SK-N-SH treated with all-trans-retinoic acid at 6 μM for 48 hours (cell line): ENCODE measurements at regions not wholly inside any gene's neighbourhood (a gene's known extent, or its start where the extent isn't known, plus 50 kb on each side); places are given as distances from the start of the nearest gene placed in this dataset.

Experiments
- ARNTL ChIP-seq: fragments of 450-650 bp; formaldehyde crosslinking; IDR thresholded peaks from 2 replicates; pipeline ENCODE4 v1.5.0; 2020; ENCODE audit warnings: low read depth, mild to moderate bottlenecking, moderate library complexity, borderline replicate concordance
- ESRRG ChIP-seq: fragments of 250-450 bp; sonication (Bioruptor Pico); IDR thresholded peaks from 2 replicates; pipeline ENCODE4 v1.6.1; 2021; ENCODE audit warnings: mild to moderate bottlenecking
- OSR1 ChIP-seq: fragments of 250-450 bp; sonication (Bioruptor Pico); IDR thresholded peaks from 2 replicates; pipeline ENCODE4 v1.8.0; 2022; ENCODE audit warnings: moderate library complexity, mild to moderate bottlenecking, inconsistent platforms
- PATZ1 ChIP-seq: fragments of 250-450 bp; sonication (Bioruptor Pico); IDR thresholded peaks from 2 replicates; pipeline ENCODE4 v1.8.0; 2020; ENCODE audit warnings: mild to moderate bottlenecking, moderate library complexity, borderline replicate concordance
- PPARA ChIP-seq: fragments of 250-450 bp; sonication (Bioruptor Pico); IDR thresholded peaks from 2 replicates; pipeline ENCODE4 v1.5.0; 2020; ENCODE audit warnings: mild to moderate bottlenecking, borderline replicate concordance
- SNAI2 ChIP-seq: fragments of 250-450 bp; sonication (Bioruptor Pico); IDR thresholded peaks from 2 replicates; pipeline ENCODE4 v1.5.0; 2020; ENCODE audit warnings: mild to moderate bottlenecking, moderate library complexity
- TCF4 ChIP-seq: fragments of 250-450 bp; sonication (Bioruptor Pico); IDR thresholded peaks from 2 replicates; pipeline ENCODE4 v1.8.0; 2021; ENCODE audit warnings: mild to moderate bottlenecking, moderate library complexity, borderline replicate concordance
- ZC3H10 ChIP-seq: fragments of 250-450 bp; sonication (Bioruptor Pico); IDR thresholded peaks from 2 replicates; pipeline ENCODE4 v1.5.1; 2021; ENCODE audit warnings: mild to moderate bottlenecking, moderate library complexity
- TF ChIP-seq, protein P1 (sequence below): fragments of 250-450 bp; sonication (Bioruptor Pico); IDR thresholded peaks from 2 replicates; pipeline ENCODE4 v1.5.1; 2021; ENCODE audit warnings: mild to moderate bottlenecking, moderate library complexity
- TF ChIP-seq, protein P2 (sequence below): fragments of 250-450 bp; sonication (Bioruptor Pico); IDR thresholded peaks from 2 replicates; pipeline ENCODE4 v1.5.0; 2020; ENCODE audit warnings: mild to moderate bottlenecking, moderate library complexity
- TF ChIP-seq, protein P3 (sequence below): fragments of 250-450 bp; sonication (Bioruptor Pico); IDR thresholded peaks from 2 replicates; pipeline ENCODE4 v1.8.0; 2021; ENCODE audit warnings: low read depth, mild to moderate bottlenecking, moderate library complexity, borderline replicate concordance

DNA sequence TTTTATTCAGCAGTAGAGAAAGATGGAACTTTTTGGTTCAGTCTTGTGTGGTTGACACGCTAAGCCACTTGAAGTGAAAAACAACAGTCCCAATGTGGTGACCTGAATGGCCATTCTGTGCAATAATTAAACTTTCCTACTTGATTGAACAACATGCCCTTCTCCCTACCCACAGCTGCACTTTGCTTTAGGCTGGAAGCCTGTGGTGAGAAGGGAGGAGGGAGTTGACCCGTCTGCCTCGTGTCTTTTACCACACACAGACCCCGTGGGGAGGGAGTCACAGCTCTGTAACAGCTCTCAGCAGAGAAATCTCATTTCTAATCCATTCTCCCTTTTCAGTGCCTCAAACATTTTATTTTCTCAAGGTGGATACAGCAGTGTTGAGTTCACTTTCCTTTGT lies 138.2 kb upstream of the PKDCC start:
- TF ChIP-seq PATZ1 (CRISPR knock-in tag), result no peak
- TF ChIP-seq SNAI2 (CRISPR knock-in tag), result no peak
- TF ChIP-seq ESRRG (CRISPR knock-in tag), result no peak
- TF ChIP-seq TCF4 (CRISPR knock-in tag), result no peak
- TF ChIP-seq PPARA (CRISPR knock-in tag), result no peak
- TF ChIP-seq, protein P1, sequence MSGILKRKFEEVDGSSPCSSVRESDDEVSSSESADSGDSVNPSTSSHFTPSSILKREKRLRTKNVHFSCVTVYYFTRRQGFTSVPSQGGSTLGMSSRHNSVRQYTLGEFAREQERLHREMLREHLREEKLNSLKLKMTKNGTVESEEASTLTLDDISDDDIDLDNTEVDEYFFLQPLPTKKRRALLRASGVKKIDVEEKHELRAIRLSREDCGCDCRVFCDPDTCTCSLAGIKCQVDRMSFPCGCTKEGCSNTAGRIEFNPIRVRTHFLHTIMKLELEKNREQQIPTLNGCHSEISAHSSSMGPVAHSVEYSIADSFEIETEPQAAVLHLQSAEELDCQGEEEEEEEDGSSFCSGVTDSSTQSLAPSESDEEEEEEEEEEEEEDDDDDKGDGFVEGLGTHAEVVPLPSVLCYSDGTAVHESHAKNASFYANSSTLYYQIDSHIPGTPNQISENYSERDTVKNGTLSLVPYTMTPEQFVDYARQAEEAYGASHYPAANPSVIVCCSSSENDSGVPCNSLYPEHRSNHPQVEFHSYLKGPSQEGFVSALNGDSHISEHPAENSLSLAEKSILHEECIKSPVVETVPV (CRISPR knock-in tag), result no peak
- TF ChIP-seq OSR1 (CRISPR knock-in tag), result no peak
- TF ChIP-seq, protein P2, sequence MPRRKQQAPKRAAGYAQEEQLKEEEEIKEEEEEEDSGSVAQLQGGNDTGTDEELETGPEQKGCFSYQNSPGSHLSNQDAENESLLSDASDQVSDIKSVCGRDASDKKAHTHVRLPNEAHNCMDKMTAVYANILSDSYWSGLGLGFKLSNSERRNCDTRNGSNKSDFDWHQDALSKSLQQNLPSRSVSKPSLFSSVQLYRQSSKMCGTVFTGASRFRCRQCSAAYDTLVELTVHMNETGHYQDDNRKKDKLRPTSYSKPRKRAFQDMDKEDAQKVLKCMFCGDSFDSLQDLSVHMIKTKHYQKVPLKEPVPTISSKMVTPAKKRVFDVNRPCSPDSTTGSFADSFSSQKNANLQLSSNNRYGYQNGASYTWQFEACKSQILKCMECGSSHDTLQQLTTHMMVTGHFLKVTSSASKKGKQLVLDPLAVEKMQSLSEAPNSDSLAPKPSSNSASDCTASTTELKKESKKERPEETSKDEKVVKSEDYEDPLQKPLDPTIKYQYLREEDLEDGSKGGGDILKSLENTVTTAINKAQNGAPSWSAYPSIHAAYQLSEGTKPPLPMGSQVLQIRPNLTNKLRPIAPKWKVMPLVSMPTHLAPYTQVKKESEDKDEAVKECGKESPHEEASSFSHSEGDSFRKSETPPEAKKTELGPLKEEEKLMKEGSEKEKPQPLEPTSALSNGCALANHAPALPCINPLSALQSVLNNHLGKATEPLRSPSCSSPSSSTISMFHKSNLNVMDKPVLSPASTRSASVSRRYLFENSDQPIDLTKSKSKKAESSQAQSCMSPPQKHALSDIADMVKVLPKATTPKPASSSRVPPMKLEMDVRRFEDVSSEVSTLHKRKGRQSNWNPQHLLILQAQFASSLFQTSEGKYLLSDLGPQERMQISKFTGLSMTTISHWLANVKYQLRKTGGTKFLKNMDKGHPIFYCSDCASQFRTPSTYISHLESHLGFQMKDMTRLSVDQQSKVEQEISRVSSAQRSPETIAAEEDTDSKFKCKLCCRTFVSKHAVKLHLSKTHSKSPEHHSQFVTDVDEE (CRISPR knock-in tag), result no peak
- TF ChIP-seq ZC3H10 (CRISPR knock-in tag), result no peak
- TF ChIP-seq ARNTL (CRISPR knock-in tag), result no peak
- TF ChIP-seq, protein P3, sequence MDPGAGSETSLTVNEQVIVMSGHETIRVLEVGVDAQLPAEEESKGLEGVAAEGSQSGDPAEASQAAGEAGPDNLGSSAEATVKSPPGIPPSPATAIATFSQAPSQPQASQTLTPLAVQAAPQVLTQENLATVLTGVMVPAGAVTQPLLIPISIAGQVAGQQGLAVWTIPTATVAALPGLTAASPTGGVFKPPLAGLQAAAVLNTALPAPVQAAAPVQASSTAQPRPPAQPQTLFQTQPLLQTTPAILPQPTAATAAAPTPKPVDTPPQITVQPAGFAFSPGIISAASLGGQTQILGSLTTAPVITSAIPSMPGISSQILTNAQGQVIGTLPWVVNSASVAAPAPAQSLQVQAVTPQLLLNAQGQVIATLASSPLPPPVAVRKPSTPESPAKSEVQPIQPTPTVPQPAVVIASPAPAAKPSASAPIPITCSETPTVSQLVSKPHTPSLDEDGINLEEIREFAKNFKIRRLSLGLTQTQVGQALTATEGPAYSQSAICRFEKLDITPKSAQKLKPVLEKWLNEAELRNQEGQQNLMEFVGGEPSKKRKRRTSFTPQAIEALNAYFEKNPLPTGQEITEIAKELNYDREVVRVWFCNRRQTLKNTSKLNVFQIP, result no peak
